Neural cell (in vitro differentiated cells): ENCODE measurements at regions not wholly inside any gene's neighbourhood (a gene's known extent, or its start where the extent isn't known, plus 50 kb on each side); places are given as distances from the start of the nearest gene placed in this dataset.

Source experiments
- H2AFZ ChIP-seq: fragments of 200-600, 300-800 bp; sonication (generic), shearing (Covaris generic); 2 replicates; pipeline ENCODE4 v1.6.0; 2014; ENCODE audit warnings: low read depth, mild to moderate bottlenecking, antibody characterized with exemption, low read length, moderate library complexity
- H3F3A ChIP-seq: fragments of 200-600 bp; shearing (Covaris generic); 2 replicates; pipeline ENCODE4 v1.6.1; 2016; ENCODE audit warnings: mild to moderate bottlenecking, moderate library complexity, mixed read lengths, antibody characterized with exemption, low read length; ENCODE audit not compliant: insufficient read depth, poor library complexity, severe bottlenecking
- H3K27ac ChIP-seq: fragments of 200-600, 300-800 bp; sonication (generic), shearing (Covaris generic); 2 replicates; pipeline ENCODE4 v1.5.1; 2014; ENCODE audit warnings: mild to moderate bottlenecking, low read length, moderate library complexity
- H3K27me3 ChIP-seq: fragments of 300-800, 200-600 bp; sonication (generic), shearing (Covaris generic); 2 replicates; pipeline ENCODE4 v1.6.0; 2014; ENCODE audit warnings: mild to moderate bottlenecking, low read depth, low read length, moderate library complexity; ENCODE audit not compliant: insufficient read depth
- H3K36me3 ChIP-seq: fragments of 300-800, 200-600 bp; sonication (generic), shearing (Covaris generic); 2 replicates; pipeline ENCODE4 v1.5.1; 2014; ENCODE audit warnings: mild to moderate bottlenecking, antibody characterized with exemption, low read length, moderate library complexity; ENCODE audit not compliant: insufficient read depth
- H3K4me2 ChIP-seq: fragments of 300-800, 200-600 bp; sonication (generic), shearing (Covaris generic); 2 replicates; pipeline ENCODE4 v1.6.0; 2014; ENCODE audit warnings: mild to moderate bottlenecking, low read length
- H3K4me3 ChIP-seq: fragments of 300-800, 200-600 bp; sonication (generic), shearing (Covaris generic); 2 replicates; pipeline ENCODE4 v1.5.1; 2014; ENCODE audit warnings: mild to moderate bottlenecking, low read length, moderate library complexity
- H3K79me2 ChIP-seq: fragments of 200-600 bp; shearing (Covaris generic); replicated peaks from 2 replicates; pipeline ENCODE4 v1.6.0; 2014; ENCODE audit warnings: mild to moderate bottlenecking, low read length, moderate library complexity; ENCODE audit not compliant: insufficient read depth
- H3K9ac ChIP-seq: fragments of 300-800, 200-600 bp; sonication (generic), shearing (Covaris generic); 2 replicates; pipeline ENCODE4 v1.6.1; 2016; ENCODE audit warnings: mild to moderate bottlenecking, low read length, mixed read lengths
- H3K9me2 ChIP-seq: fragments of 200-600 bp; shearing (Covaris generic); 2 replicates; pipeline ENCODE4 v1.6.1; 2016; ENCODE audit warnings: mild to moderate bottlenecking, low read length, mixed read lengths; ENCODE audit not compliant: insufficient read depth
- H3K9me3 ChIP-seq: fragments of 200-600, 300-800 bp; sonication (generic), shearing (Covaris generic); 2 replicates; pipeline ENCODE4 v1.6.1; 2016; ENCODE audit warnings: mild to moderate bottlenecking, mixed run types, low read length, moderate library complexity, mixed read lengths
- H4K20me1 ChIP-seq: fragments of 200-600 bp; shearing (Covaris generic); 2 replicates; pipeline ENCODE4 v1.6.1; 2016; ENCODE audit warnings: mild to moderate bottlenecking, mixed run types; ENCODE audit not compliant: insufficient read depth
- EP300 ChIP-seq: fragments of 450-650 bp; conservative IDR thresholded peaks from 2 replicates; pipeline ENCODE4 v1.6.1; 2014; ENCODE audit warnings: antibody characterized with exemption, mild to moderate bottlenecking, moderate library complexity; ENCODE audit not compliant: poor library complexity, severe bottlenecking
- EZH2 ChIP-seq: fragments of 200-600, 300-800 bp; shearing (Covaris generic), sonication (generic); IDR thresholded peaks from 2 replicates; pipeline ENCODE4 v1.6.1; 2014; ENCODE audit warnings: antibody characterized with exemption, low read length, borderline replicate concordance, mild to moderate bottlenecking; ENCODE audit not compliant: insufficient read depth, poor library complexity, severe bottlenecking
- MXI1 ChIP-seq: fragments of 450-650 bp; conservative IDR thresholded peaks from 2 replicates; pipeline ENCODE4 v1.6.1; 2014; ENCODE audit warnings: antibody characterized with exemption, mild to moderate bottlenecking; ENCODE audit not compliant: poor library complexity, severe bottlenecking
- POLR2AphosphoS5 ChIP-seq: IDR thresholded peaks from 2 replicates; pipeline ENCODE4 v1.6.1; 2012
- RAD21 ChIP-seq: fragments of 450-650 bp; conservative IDR thresholded peaks from 2 replicates; pipeline ENCODE4 v1.6.1; 2014; ENCODE audit warnings: antibody characterized with exemption, mild to moderate bottlenecking, moderate library complexity
- REST ChIP-seq: IDR thresholded peaks from 2 replicates; pipeline ENCODE4 v1.6.1; 2012; ENCODE audit warnings: borderline replicate concordance
- SMC3 ChIP-seq: fragments of 450-650 bp; conservative IDR thresholded peaks from 2 replicates; pipeline ENCODE4 v1.6.1; 2014; ENCODE audit warnings: antibody characterized with exemption, mild to moderate bottlenecking, moderate library complexity; ENCODE audit not compliant: poor library complexity
- TAF1 ChIP-seq: IDR thresholded peaks from 2 replicates; pipeline ENCODE4 v1.6.1; 2012; ENCODE audit warnings: low read depth
- TF ChIP-seq, protein P1 (sequence below): fragments of 450-650 bp; IDR thresholded peaks from 2 replicates; pipeline ENCODE4 v1.5.1; 2014; ENCODE audit warnings: antibody characterized with exemption, mild to moderate bottlenecking, moderate library complexity; ENCODE audit not compliant: poor library complexity, severe bottlenecking

- TF ChIP-seq SMC3 (no peak), EP300 (no peak), TAF1 (no peak), RAD21 (no peak), REST (no peak), EZH2 (no peak), POLR2AphosphoS5 (no peak), MXI1 (no peak)
- TF ChIP-seq, protein P1, sequence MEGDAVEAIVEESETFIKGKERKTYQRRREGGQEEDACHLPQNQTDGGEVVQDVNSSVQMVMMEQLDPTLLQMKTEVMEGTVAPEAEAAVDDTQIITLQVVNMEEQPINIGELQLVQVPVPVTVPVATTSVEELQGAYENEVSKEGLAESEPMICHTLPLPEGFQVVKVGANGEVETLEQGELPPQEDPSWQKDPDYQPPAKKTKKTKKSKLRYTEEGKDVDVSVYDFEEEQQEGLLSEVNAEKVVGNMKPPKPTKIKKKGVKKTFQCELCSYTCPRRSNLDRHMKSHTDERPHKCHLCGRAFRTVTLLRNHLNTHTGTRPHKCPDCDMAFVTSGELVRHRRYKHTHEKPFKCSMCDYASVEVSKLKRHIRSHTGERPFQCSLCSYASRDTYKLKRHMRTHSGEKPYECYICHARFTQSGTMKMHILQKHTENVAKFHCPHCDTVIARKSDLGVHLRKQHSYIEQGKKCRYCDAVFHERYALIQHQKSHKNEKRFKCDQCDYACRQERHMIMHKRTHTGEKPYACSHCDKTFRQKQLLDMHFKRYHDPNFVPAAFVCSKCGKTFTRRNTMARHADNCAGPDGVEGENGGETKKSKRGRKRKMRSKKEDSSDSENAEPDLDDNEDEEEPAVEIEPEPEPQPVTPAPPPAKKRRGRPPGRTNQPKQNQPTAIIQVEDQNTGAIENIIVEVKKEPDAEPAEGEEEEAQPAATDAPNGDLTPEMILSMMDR, result no peak
- H3F3A ChIP-seq, result no peaks in the 10 kb centered on the region
- H3K9me3 ChIP-seq, result no peaks in the 10 kb centered on the region
- no peaks in the 10 kb centered on the region for H3K9me2 ChIP-seq
- H3K4me3 ChIP-seq, result no peak overlapping the region
- H3K4me2 ChIP-seq, result no peak overlapping the region
- no peaks in the 10 kb centered on the region for H3K79me2 ChIP-seq
- H3K27me3 ChIP-seq, result no peaks in the 10 kb centered on the region
- no peaks in the 10 kb centered on the region for H3K36me3 ChIP-seq
- H4K20me1 ChIP-seq, result no peaks in the 10 kb centered on the region
- no peak overlapping the region for H2AFZ ChIP-seq
- no peak overlapping the region for H3K9ac ChIP-seq
- H3K27ac ChIP-seq, result no peak overlapping the region
Measured at GRCh38 chr6:132140189-132140588, 189.0 kb upstream of the CCN2 start.

DNA sequence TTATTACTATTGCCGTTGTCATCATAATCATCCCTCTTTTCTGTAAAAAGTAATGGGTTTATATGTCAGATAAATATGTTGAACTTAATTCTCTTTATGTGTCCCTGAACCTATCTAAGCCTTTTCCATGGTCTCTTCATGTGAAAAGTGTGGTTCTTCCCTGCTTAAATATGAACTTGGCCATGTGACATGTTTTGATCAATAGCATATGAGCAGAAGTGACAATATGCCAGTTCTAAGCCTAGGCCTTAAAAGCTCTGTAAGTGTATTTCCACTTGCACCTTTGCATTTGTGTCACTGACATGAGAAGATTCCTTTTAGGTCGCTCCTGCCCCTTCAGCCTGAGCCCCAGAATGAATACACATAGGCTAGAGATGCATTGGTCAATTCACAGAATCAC, 188.4 kb upstream of the CCN2 start:
- no peaks in the 10 kb centered on the region for H3F3A ChIP-seq
- no peaks in the 10 kb centered on the region for H3K9me2 ChIP-seq
- no peak overlapping the region for H3K4me2 ChIP-seq
- H3K4me3 ChIP-seq, result no peak overlapping the region
- TF ChIP-seq EZH2 (no peak), SMC3 (no peak), MXI1 (no peak), POLR2AphosphoS5 (no peak), REST (no peak), TAF1 (no peak), RAD21 (no peak)
- no peak overlapping the region for H3K9ac ChIP-seq
- H3K27ac ChIP-seq, result no peak overlapping the region
- no peaks in the 10 kb centered on the region for H3K36me3 ChIP-seq
- no peaks in the 10 kb centered on the region for H4K20me1 ChIP-seq
- H3K27me3 ChIP-seq, result no peaks in the 10 kb centered on the region
- H3K79me2 ChIP-seq, result no peaks in the 10 kb centered on the region
- H2AFZ ChIP-seq, result no peak overlapping the region
- no peaks in the 10 kb centered on the region for H3K9me3 ChIP-seq
